CD4-positive, alpha-beta T cell treated with Interleukin-6 for 4 hours (primary cell): ENCODE measurements at regions not wholly inside any gene's neighbourhood (a gene's known extent, or its start where the extent isn't known, plus 50 kb on each side); places are given as distances from the start of the nearest gene placed in this dataset.
"Not testable (repeated sequence)": the region's sequence is repeated elsewhere in the genome, so short reads cannot be mapped to it uniquely, and the experiment has no call there.

Experiments
- DNase-seq: peaks from one replicate; pipeline ENCODE4 v3.0.0-alpha.2; 2020; ENCODE audit warnings: mixed read lengths

GRCh38 chr7:8938044-8938805 is 504.8 kb downstream of the NXPH1 start:
- no peak for DNase-seq

GRCh38 chr7:8939446-8939845 is 506.0 kb downstream of the NXPH1 start:
- no peak for DNase-seq

DNA sequence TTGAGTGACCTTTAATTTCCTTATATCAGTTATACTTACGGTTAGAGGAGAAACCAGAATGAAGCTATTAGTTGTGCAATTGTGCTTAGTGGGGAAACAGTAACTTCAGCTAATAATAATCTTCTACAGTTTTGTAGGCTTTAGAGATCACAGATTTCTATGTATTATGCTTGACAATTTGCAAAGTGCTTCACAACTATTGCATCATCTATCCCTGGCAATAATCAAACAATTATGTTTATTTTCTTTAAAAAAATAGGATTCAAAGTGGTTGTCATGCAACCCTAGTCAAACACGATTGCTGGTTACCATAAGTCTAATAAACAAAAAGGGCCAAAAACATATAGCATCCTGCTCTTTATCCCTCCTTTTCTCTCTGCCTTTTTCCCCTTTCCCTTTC is 530.3 kb downstream of the NXPH1 start:
- DNase-seq: no peak

- DNase-seq: no peak
These were observed 531.8 kb downstream of the NXPH1 start for GRCh38 chr7:8965177-8965576.

DNA sequence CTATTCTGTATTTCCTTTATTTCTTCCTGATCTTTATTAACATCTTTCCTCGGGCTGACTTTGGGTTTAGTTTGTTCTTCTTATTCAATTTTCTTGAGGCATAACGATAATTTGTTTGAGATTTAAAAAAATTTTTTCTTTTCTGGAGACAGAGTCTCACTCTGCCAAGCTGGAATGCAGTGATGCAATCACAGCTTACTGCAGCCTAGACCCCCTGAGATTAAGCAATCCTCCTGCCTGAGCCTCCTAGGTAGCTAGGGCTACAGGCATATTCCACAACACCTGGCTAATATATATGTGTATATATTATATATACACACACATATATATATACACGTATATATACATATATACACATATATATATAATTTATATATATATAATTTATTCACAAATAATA is 540.2 kb downstream of the NXPH1 start:
- no peak for DNase-seq

DNA sequence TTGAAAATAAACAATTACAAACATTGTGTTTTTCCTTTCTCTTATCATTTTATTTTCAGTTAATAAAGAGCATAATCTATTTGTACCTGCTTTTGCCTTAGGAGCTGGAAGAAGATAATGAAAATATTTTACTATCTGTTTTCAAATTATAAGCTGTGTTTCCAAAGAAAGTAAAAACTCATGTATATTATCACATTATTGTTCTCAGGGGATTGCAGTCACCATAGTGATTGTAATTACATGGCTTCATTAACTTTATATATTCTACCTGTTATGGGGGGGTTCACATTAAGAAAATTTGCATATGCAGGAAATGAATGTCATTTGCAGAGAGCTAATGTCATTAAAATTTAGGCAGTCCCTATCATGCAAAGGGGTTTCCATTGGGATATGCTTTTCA is 542.3 kb downstream of the NXPH1 start:
- no peak for DNase-seq

DNA sequence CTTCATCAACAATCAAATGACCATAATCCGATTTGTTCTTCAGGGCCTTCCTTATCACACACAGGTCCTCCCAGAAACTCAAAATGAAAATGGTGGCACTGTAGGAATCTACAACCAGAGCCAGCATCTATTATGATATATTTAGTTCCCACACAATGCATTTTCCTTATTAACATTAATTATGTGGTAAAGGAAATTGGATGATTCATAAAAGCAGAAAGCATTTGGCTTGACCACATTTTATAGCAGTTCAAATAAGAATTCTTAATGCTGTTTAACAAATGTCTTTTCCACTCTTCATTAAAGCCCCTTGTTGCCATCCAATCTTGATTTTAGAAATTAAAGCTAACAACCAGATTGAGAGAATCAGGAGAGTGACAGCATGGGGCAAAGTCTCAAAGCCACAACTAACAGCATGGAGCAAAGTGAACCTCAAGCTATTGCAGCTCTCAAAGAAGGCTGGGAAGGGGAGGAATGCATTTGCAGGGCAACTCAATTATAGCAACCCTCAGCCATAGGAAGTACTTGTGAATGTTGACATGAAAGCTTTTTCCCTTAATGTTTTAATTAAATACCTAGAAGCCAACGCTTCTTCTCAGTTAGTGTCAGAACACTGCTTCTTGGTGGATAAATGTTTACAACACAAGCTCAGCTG is 549.1 kb downstream of the NXPH1 start:
- DNase-seq: no peak

- no peak for DNase-seq
These were observed 551.8 kb downstream of the NXPH1 start for GRCh38 chr7:8985255-8985654.

DNA sequence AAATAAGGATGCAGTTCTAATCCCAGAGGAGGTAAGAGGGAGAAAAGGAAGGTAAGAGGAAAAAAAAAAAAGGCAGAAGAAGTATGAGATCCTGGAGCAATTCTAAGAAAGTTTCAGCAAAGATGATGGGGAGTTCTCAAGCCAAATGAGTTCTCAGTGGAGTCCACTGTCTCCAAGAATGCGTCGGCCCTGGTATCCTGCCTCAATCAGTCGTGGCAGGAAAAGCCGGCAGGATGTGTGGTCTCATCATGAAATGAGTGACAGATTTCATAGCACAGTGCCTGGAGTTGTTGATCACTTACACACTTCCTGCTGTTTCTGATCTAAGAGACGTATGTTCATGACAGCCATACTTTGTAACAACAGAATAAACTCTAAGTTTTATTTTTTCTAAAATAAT is 554.9 kb downstream of the NXPH1 start:
- DNase-seq: no peak

- DNase-seq: no peak
These were observed 557.8 kb downstream of the NXPH1 start for GRCh38 chr7:8991159-8991558.

DNA sequence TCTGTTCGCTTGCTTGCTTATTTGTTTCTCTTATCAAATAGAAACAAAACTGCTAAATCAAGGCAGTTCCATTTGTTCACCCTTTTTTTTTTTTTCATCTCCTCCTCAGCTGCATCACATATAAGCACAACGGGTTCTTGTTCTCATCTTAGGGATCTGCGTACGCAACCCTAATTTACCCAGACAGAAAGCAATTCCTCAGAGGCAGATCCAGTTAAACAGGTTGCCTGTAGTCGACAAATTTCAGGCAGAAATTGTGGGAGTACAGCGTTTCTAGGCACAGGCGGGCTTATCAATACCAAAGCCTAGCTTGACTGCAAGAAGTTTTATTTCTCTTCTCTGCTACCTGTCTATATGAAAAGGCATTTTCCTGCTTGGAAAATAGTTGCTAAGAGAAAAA is 565.4 kb downstream of the NXPH1 start:
- DNase-seq: no peak

- DNase-seq: no peak
These were observed 580.5 kb downstream of the NXPH1 start for GRCh38 chr7:9013940-9014339.

DNA sequence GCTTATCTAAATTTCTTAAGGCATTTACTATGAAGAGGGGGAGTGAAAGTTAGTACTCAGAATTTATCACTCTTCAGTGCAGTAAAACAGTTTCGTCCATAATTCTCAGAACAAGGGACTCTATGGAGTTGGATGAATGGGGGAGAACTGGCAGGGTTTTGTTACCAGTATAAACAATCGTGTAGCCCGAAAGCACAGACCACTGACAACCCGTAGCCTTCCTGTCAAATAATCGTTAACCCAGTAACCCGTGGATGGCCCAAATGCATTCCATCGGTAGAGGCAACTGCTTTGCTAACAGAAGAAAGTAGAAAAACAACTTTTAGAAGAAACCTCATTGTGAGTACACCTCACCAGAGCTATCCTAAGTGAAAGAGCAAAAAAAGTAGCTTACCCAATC is 583.9 kb downstream of the NXPH1 start:
- DNase-seq: no peak

DNA sequence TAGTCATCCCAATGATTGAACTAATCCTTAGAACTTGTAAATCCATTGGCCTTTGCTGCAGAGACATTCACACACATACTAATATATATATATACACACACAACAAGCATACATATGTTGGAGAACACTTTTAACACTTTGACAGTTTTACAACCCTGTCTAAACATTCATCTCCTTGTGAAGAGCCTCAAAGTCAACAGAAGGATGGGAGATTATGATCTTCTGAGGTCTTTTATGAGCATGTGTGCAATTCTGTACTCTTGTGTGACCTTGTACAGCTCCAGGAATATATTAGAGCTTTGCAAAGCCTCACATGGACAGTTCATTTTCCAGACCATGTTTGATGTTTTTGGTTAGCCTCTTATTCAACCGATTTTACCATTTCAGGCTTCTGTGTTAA is 589.0 kb downstream of the NXPH1 start:
- no peak for DNase-seq

- DNase-seq: no peak
These were observed 590.4 kb downstream of the NXPH1 start for GRCh38 chr7:9023675-9024294.

DNA sequence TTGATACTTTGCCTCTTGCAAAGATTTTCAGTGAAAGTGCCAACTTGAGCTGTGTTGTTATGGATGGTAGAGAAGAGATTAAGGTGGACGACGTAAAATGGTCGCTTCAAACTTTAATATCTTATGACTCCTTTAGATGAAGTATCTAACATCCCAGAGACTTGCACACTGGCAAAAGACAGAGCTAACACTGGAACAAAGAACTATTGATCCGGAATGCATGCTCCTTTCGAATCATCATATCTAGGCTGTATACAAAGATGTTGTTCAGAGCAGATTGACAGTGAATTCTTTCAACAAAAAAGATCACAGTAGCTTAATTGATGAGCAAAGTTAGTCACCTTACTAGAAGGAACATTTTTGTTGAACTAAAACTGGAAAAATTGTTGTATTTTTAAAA is 592.7 kb downstream of the NXPH1 start:
- DNase-seq: no peak

- no peak for DNase-seq
These were observed 594.6 kb downstream of the NXPH1 start for GRCh38 chr7:9028012-9028411.

DNA sequence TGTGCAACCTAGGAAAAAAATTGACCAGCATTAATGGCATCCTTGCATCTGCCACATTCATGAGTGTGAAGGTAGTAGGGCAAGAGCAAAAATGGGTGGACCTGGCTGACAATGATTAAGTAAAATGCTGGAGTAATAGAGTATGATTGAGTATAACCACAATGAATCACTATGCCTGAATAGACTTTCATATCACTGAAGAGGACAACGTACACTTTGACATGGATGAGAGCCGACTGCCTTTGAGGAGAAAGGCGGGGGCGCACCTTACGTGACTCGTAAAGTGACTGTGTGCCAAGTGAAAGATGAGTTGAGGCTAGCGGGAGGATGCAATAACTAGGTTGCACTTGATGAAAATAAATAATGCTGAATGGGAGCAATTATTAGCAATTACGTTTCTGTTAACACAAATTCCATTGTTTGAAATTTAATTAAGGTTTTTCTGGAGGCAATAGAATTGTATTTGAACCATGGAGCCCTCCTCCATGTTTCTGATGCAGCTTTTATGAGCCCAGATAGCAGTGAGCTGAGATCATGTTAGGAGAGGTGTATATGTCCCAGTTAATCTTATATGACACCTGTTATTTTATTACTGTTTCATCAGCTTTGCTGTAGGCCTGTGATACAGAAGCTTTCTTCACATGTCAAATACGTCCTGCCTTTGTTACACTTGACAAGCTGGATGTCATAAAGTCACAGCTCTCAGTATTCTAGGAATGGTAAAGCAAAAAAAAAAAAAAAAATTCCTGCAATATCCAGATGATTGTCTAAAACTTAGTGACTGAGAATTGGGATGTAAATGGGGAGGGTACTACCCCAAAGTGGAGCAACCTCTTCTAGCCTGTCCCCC is 596.5 kb downstream of the NXPH1 start:
- DNase-seq: no peak

- DNase-seq: no peak
These were observed 597.6 kb downstream of the NXPH1 start for GRCh38 chr7:9030976-9031375.

GRCh38 chr7:9031386-9031785 is 598.0 kb downstream of the NXPH1 start:
- DNase-seq: no peak

DNA sequence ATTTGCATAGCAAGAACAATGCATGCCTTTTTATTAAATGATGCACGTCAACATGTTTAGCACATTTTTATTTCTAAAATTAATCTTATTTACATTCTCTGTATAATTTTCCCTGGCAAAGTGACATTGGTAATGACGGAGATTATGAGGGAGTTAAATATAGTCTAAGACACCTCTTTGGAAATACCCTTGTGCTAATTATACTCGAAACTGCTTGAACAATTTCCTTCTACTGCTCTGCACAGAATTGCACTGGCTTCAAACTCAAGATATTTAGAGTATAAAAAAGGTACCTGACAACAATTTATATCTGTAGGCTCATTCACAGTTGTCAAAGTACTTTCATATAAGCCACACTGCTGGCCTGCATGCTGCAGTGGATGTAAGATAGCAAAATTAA is 602.7 kb downstream of the NXPH1 start:
- DNase-seq: no peak

GRCh38 chr7:9071160-9071762 is 637.9 kb downstream of the NXPH1 start:
- no peak for DNase-seq

- DNase-seq: not testable (repeated sequence)
These were observed 642.4 kb downstream of the NXPH1 start for GRCh38 chr7:9075774-9076173.
